Lower lobe of right lung (tissue), 2 donors: ENCODE measurements at regions not wholly inside any gene's neighbourhood (a gene's known extent, or its start where the extent isn't known, plus 50 kb on each side); places are given as distances from the start of the nearest gene placed in this dataset.
A peak's percentile ranks its signal among the peaks of the same experiment; 100 is the strongest.
"Not testable (repeated sequence)": the region's sequence is repeated elsewhere in the genome, so short reads cannot be mapped to it uniquely, and the experiment has no call there.

Experiments
- ATAC-seq, 2 donors: fragments of 200-7000 bp; cut with Tn5 transposase; one replicate each; pipeline ENCODE4 v1.9.1; 2020 to 2022; ENCODE audit warnings: mild to moderate bottlenecking in 2 of 2, moderate library complexity in 2 of 2
- DNase-seq: peaks from one replicate; pipeline ENCODE4 v3.0.0-alpha.2; 2020
- H3K27ac ChIP-seq: fragments of 200-600 bp; one replicate; pipeline ENCODE4 v1.8.0; 2022
- H3K27me3 ChIP-seq: fragments of 200-600 bp; one replicate; pipeline ENCODE4 v1.8.0; 2022; ENCODE audit warnings: low read depth
- H3K36me3 ChIP-seq: fragments of 200-600 bp; one replicate; pipeline ENCODE4 v1.8.0; 2022; ENCODE audit warnings: mild to moderate bottlenecking
- H3K4me1 ChIP-seq: fragments of 200-600 bp; one replicate; pipeline ENCODE4 v1.8.0; 2022
- H3K4me3 ChIP-seq: fragments of 200-600 bp; one replicate; pipeline ENCODE4 v1.8.0; 2022; ENCODE audit warnings: mild to moderate bottlenecking
- H3K9me3 ChIP-seq: fragments of 200-600 bp; one replicate; pipeline ENCODE4 v1.8.0; 2022
- CTCF ChIP-seq: fragments of 200-600 bp; IDR thresholded peaks from one replicate; pipeline ENCODE4 v1.8.0; 2022; ENCODE audit warnings: antibody characterized with exemption, mild to moderate bottlenecking
- intact Hi-C: fragments of 100-400 bp; cut with DNase I; formaldehyde crosslinking; loops from one replicate; pipeline ENCODE4 v1.11.0; 2022
- donor health status: DM: no; HTN: yes; CAD: no; lungs with severe emphysema.

GRCh38 chr21:30044447-30045064 lies 104.8 kb upstream of the GRIK1 start:
- Histone ChIP-seq H3K27me3 (no peaks in the 10 kb centered on the region), H3K4me1 (no peaks in the 10 kb centered on the region), H3K4me3 (no peak overlapping the region), H3K27ac (no peak overlapping the region), H3K9me3 (no peaks in the 10 kb centered on the region), H3K36me3 (no peaks in the 10 kb centered on the region)
- no peak for ATAC-seq
- TF ChIP-seq CTCF = peak; percentile 78
- intact Hi-C loops = loop anchor here (10.0 kb wide), 1 partner anchor 150 kb away; no protein-coding TSS in a partner anchor
- DNase-seq = no peak

GRCh38 chr21:30042443-30042842 lies 102.6 kb upstream of the GRIK1 start:
- Histone ChIP-seq H3K4me3 (no peak overlapping the region), H3K4me1 (no peaks in the 10 kb centered on the region), H3K9me3 (no peaks in the 10 kb centered on the region), H3K27me3 (no peaks in the 10 kb centered on the region), H3K27ac (no peak overlapping the region), H3K36me3 (no peaks in the 10 kb centered on the region)
- ATAC-seq = no peak
- no peak for DNase-seq
- intact Hi-C loops = loop anchor here (10.0 kb wide), 1 partner anchor 152 kb away; no protein-coding TSS in a partner anchor
- no peak for TF ChIP-seq CTCF

GRCh38 chr21:30033441-30033840 lies 93.6 kb upstream of the GRIK1 start:
- ATAC-seq (no peak), DNase-seq (no peak)
- H3K27me3 ChIP-seq = no peaks in the 10 kb centered on the region
- no peaks in the 10 kb centered on the region for H3K9me3 ChIP-seq
- no peaks in the 10 kb centered on the region for H3K4me1 ChIP-seq
- H3K27ac ChIP-seq = no peak overlapping the region
- intact Hi-C loops = no loop called here
- no peak for TF ChIP-seq CTCF
- H3K4me3 ChIP-seq = no peak overlapping the region
- no peaks in the 10 kb centered on the region for H3K36me3 ChIP-seq

GRCh38 chr21:30030416-30030815 lies 90.6 kb upstream of the GRIK1 start:
- Histone ChIP-seq H3K27ac (no peak overlapping the region), H3K4me1 (no peaks in the 10 kb centered on the region), H3K36me3 (no peaks in the 10 kb centered on the region), H3K9me3 (no peaks in the 10 kb centered on the region), H3K4me3 (no peak overlapping the region), H3K27me3 (no peaks in the 10 kb centered on the region)
- no peak for DNase-seq
- no peak for ATAC-seq
- intact Hi-C loops = no loop called here
- no peak for TF ChIP-seq CTCF

GRCh38 chr21:30028537-30028936 lies 88.7 kb upstream of the GRIK1 start:
- ATAC-seq (no peak), DNase-seq (no peak)
- Histone ChIP-seq H3K9me3 (no peaks in the 10 kb centered on the region), H3K27me3 (no peaks in the 10 kb centered on the region), H3K4me1 (no peaks in the 10 kb centered on the region), H3K4me3 (no peak overlapping the region), H3K36me3 (no peaks in the 10 kb centered on the region), H3K27ac (no peak overlapping the region)
- intact Hi-C loops = no loop called here
- no peak for TF ChIP-seq CTCF

- no peak for ATAC-seq
- Histone ChIP-seq H3K4me3 (no peak overlapping the region), H3K9me3 (no peaks in the 10 kb centered on the region), H3K27me3 (no peaks in the 10 kb centered on the region), H3K36me3 (no peaks in the 10 kb centered on the region), H3K4me1 (no peaks in the 10 kb centered on the region), H3K27ac (no peak overlapping the region)
- intact Hi-C loops = no loop called here
- no peak for TF ChIP-seq CTCF
- no peak for DNase-seq
These were observed 88.2 kb upstream of the GRIK1 start for GRCh38 chr21:30027986-30028385.

GRCh38 chr21:30023056-30023455 lies 83.3 kb upstream of the GRIK1 start:
- H3K27ac ChIP-seq, ATAC-seq, H3K4me1 ChIP-seq, DNase-seq, intact Hi-C loops, H3K9me3 ChIP-seq, H3K36me3 ChIP-seq, H3K27me3 ChIP-seq, H3K4me3 ChIP-seq: not testable (repeated sequence)
